ENCODE measurements at regions not wholly inside any gene's neighbourhood (a gene's known extent, or its start where the extent isn't known, plus 50 kb on each side); places are given as distances from the start of the nearest gene placed in this dataset.

- DNase-seq: no peak
Observed at GRCh38 chr20:10724449-10725173, 50.8 kb upstream of the JAG1 start.

GRCh38 chr20:10728873-10729670, 55.3 kb upstream of the JAG1 start:
- DNase-seq: no peak

GRCh38 chr20:10729785-10730184, 56.0 kb upstream of the JAG1 start:
- DNase-seq: no peak

GRCh38 chr20:10730629-10731183, 56.9 kb upstream of the JAG1 start:
- no peak for DNase-seq

- DNase-seq: no peak
Observed at GRCh38 chr20:10731190-10731965, 57.6 kb upstream of the JAG1 start.

- no peak for DNase-seq
Observed at GRCh38 chr20:10733122-10733521, 59.3 kb upstream of the JAG1 start.

- DNase-seq: no peak
Observed at GRCh38 chr20:10735195-10735949, 61.6 kb upstream of the JAG1 start.

- no peak for DNase-seq
Observed at GRCh38 chr20:10739134-10739533, 65.3 kb upstream of the JAG1 start.

GRCh38 chr20:10739566-10739965, 65.8 kb upstream of the JAG1 start:
- DNase-seq: no peak

- no peak for DNase-seq
Observed at GRCh38 chr20:10741060-10741459, 67.3 kb upstream of the JAG1 start.

- DNase-seq: no peak
Observed at GRCh38 chr20:10745790-10746189, 72.0 kb upstream of the JAG1 start.

- no peak for DNase-seq
Observed at GRCh38 chr20:10747019-10747418, 73.2 kb upstream of the JAG1 start.

- DNase-seq: no peak
Observed at GRCh38 chr20:10749084-10749483, 75.3 kb upstream of the JAG1 start.

- no peak for DNase-seq
Observed at GRCh38 chr20:10752206-10752605, 78.4 kb upstream of the JAG1 start.

- no peak for DNase-seq
Observed at GRCh38 chr20:10754824-10755223, 81.0 kb upstream of the JAG1 start.

GRCh38 chr20:10758446-10758845, 84.6 kb upstream of the JAG1 start:
- no peak for DNase-seq

- no peak for DNase-seq
Observed at GRCh38 chr20:10761232-10761631, 87.4 kb upstream of the JAG1 start.

GRCh38 chr20:10761786-10762185, 88.0 kb upstream of the JAG1 start:
- no peak for DNase-seq

- DNase-seq: no peak
Observed at GRCh38 chr20:10762216-10762615, 88.4 kb upstream of the JAG1 start.

- DNase-seq: no peak
Observed at GRCh38 chr20:10763112-10763511, 89.3 kb upstream of the JAG1 start.

GRCh38 chr20:10769700-10770099, 95.9 kb upstream of the JAG1 start:
- no peak for DNase-seq

- DNase-seq: no peak
Observed at GRCh38 chr20:10770753-10771152, 97.0 kb upstream of the JAG1 start.

All from NCI-H748 treated with DMSO at 0.1 percent for 48 hours (cell line).